ENCODE measurements at regions not wholly inside any gene's neighbourhood (a gene's known extent, or its start where the extent isn't known, plus 50 kb on each side); places are given as distances from the start of the nearest gene placed in this dataset.

DNA sequence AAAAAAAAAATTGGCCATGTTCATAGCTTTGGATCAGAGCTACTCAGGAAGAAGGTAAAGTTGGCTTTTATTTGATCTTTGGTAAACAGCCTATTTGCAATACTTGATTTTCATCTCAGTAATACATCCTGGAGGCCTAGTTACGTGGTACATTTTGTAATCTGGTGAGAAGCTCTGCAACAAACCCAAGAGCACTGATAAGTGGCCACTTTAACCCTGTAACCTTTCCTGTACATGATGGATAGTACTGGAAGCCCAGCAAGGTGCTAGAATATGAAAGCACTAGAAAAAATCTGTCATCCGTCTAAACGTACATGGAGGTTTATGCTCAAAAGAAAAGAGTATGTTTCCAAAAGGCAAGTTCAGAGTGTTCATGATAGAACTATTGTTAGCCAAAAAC, 88.3 kb upstream of the BMP2K start:
- TF ChIP-seq CTCF (IDR thresholded peaks at IDR 0.05; ENCODE audit: borderline replicate concordance, extremely low read depth, low read length, poor library complexity, severe bottlenecking) (no peak), EZH2 (IDR thresholded peaks at IDR 0.05; ENCODE audit: borderline replicate concordance, low read depth, low read length, severe bottlenecking) (no peak)

Measured in DND-41 (cell line).